ENCODE measurements at regions not wholly inside any gene's neighbourhood (a gene's known extent, or its start where the extent isn't known, plus 50 kb on each side); places are given as distances from the start of the nearest gene placed in this dataset.

GRCh38 chr2:88261725-88262124 lies 91.6 kb downstream of the THNSL2 start:
- DNase-seq (no peak), ATAC-seq (ENCODE audit: low FRiP score) (no peak)
- Histone ChIP-seq H3K27me3 (ENCODE audit: control insufficient read depth in 1 of 2, insufficient read depth in 2 of 2, low read length in 1 of 2) (no peaks in the 10 kb centered on the region), H3K9me3 (ENCODE audit: control insufficient read depth, low read length) (peaks cover 2% of the 10 kb centered on the region), H3K27ac (ENCODE audit: low read depth in 1 of 2, low read length in 2 of 2) (no peak overlapping the region), H3K4me1 (ENCODE audit: control insufficient read depth in 1 of 2, insufficient read depth in 2 of 2, low read length in 2 of 2) (no peaks in the 10 kb centered on the region), H3K36me3 (ENCODE audit: control insufficient read depth in 1 of 2, insufficient read depth in 2 of 2, low read length in 1 of 2) (no peaks in the 10 kb centered on the region), H3K4me3 (ENCODE audit: low read length in 2 of 2) (no peak overlapping the region)
- intact Hi-C loops (cut with DNase I) = no loop called here
- 44 to 55% methylated on average over 4 of the region's 4 CpGs for WGBS, 2 donors

- Histone ChIP-seq H3K27me3 (ENCODE audit: control insufficient read depth in 1 of 2, insufficient read depth in 2 of 2, low read length in 1 of 2) (no peaks in the 10 kb centered on the region), H3K9me3 (ENCODE audit: control insufficient read depth, low read length) (peaks cover 2% of the 10 kb centered on the region), H3K27ac (ENCODE audit: low read depth in 1 of 2, low read length in 2 of 2) (no peak overlapping the region), H3K4me3 (ENCODE audit: low read length in 2 of 2) (no peak overlapping the region), H3K4me1 (ENCODE audit: control insufficient read depth in 1 of 2, insufficient read depth in 2 of 2, low read length in 2 of 2) (no peaks in the 10 kb centered on the region), H3K36me3 (ENCODE audit: control insufficient read depth in 1 of 2, insufficient read depth in 2 of 2, low read length in 1 of 2) (no peaks in the 10 kb centered on the region)
- ATAC-seq (ENCODE audit: low FRiP score) (no peak), DNase-seq (no peak)
- intact Hi-C loops (cut with DNase I) = no loop called here
- 76 to 81% methylated on average over 2 of the region's 2 CpGs for WGBS, 2 donors
Measured at GRCh38 chr2:88258208-88258607, 88.1 kb downstream of the THNSL2 start.

GRCh38 chr2:88254437-88255091 lies 84.4 kb downstream of the THNSL2 start:
- DNase-seq (no peak), ATAC-seq (ENCODE audit: low FRiP score) (no peak)
- no peaks in the 10 kb centered on the region for H3K4me1 ChIP-seq (ENCODE audit: control insufficient read depth in 1 of 2, insufficient read depth in 2 of 2, low read length in 2 of 2)
- H3K4me3 ChIP-seq (ENCODE audit: low read length in 2 of 2) = no peak overlapping the region
- H3K36me3 ChIP-seq (ENCODE audit: control insufficient read depth in 1 of 2, insufficient read depth in 2 of 2, low read length in 1 of 2) = no peaks in the 10 kb centered on the region
- WGBS, 2 donors = 69 to 71% methylated on average over 3 of the region's 3 CpGs
- peaks cover 2% of the 10 kb centered on the region for H3K9me3 ChIP-seq (ENCODE audit: control insufficient read depth, low read length)
- H3K27me3 ChIP-seq (ENCODE audit: control insufficient read depth in 1 of 2, insufficient read depth in 2 of 2, low read length in 1 of 2) = no peaks in the 10 kb centered on the region
- intact Hi-C loops (cut with DNase I) = no loop called here
- no peak overlapping the region for H3K27ac ChIP-seq (ENCODE audit: low read depth in 1 of 2, low read length in 2 of 2)

GRCh38 chr2:88253997-88254396 lies 83.9 kb downstream of the THNSL2 start:
- Histone ChIP-seq H3K27ac (ENCODE audit: low read depth in 1 of 2, low read length in 2 of 2) (no peak overlapping the region), H3K4me3 (ENCODE audit: low read length in 2 of 2) (no peak overlapping the region), H3K4me1 (ENCODE audit: control insufficient read depth in 1 of 2, insufficient read depth in 2 of 2, low read length in 2 of 2) (no peaks in the 10 kb centered on the region), H3K36me3 (ENCODE audit: control insufficient read depth in 1 of 2, insufficient read depth in 2 of 2, low read length in 1 of 2) (no peaks in the 10 kb centered on the region), H3K27me3 (ENCODE audit: control insufficient read depth in 1 of 2, insufficient read depth in 2 of 2, low read length in 1 of 2) (no peaks in the 10 kb centered on the region), H3K9me3 (ENCODE audit: control insufficient read depth, low read length) (no peaks in the 10 kb centered on the region)
- DNase-seq (no peak), ATAC-seq (ENCODE audit: low FRiP score) (no peak)
- 54 to 60% methylated on average over 1 of the region's 1 CpG for WGBS, 2 donors
- intact Hi-C loops (cut with DNase I) = no loop called here

GRCh38 chr2:88253375-88253774 lies 83.2 kb downstream of the THNSL2 start:
- no peaks in the 10 kb centered on the region for H3K9me3 ChIP-seq (ENCODE audit: control insufficient read depth, low read length)
- no peak overlapping the region for H3K4me3 ChIP-seq (ENCODE audit: low read length in 2 of 2)
- H3K27ac ChIP-seq (ENCODE audit: low read depth in 1 of 2, low read length in 2 of 2) = no peak overlapping the region
- no peaks in the 10 kb centered on the region for H3K27me3 ChIP-seq (ENCODE audit: control insufficient read depth in 1 of 2, insufficient read depth in 2 of 2, low read length in 1 of 2)
- no peak for DNase-seq
- H3K36me3 ChIP-seq (ENCODE audit: control insufficient read depth in 1 of 2, insufficient read depth in 2 of 2, low read length in 1 of 2) = no peaks in the 10 kb centered on the region
- no peaks in the 10 kb centered on the region for H3K4me1 ChIP-seq (ENCODE audit: control insufficient read depth in 1 of 2, insufficient read depth in 2 of 2, low read length in 2 of 2)
- ATAC-seq (ENCODE audit: low FRiP score) = no peak
- intact Hi-C loops (cut with DNase I) = no loop called here
- 90 to 92% methylated on average over 7 of the region's 7 CpGs for WGBS, 2 donors

- no peak for DNase-seq
- intact Hi-C loops (cut with DNase I) = no loop called here
- WGBS, 2 donors = 31 to 40% methylated on average over 5 of the region's 5 CpGs
Measured at GRCh38 chr2:88252646-88253045, 82.5 kb downstream of the THNSL2 start.

GRCh38 chr2:88252111-88252510 lies 82.0 kb downstream of the THNSL2 start:
- no peak overlapping the region for H3K4me3 ChIP-seq (ENCODE audit: low read length in 2 of 2)
- no peaks in the 10 kb centered on the region for H3K27me3 ChIP-seq (ENCODE audit: control insufficient read depth in 1 of 2, insufficient read depth in 2 of 2, low read length in 1 of 2)
- H3K36me3 ChIP-seq (ENCODE audit: control insufficient read depth in 1 of 2, insufficient read depth in 2 of 2, low read length in 1 of 2) = no peaks in the 10 kb centered on the region
- no peaks in the 10 kb centered on the region for H3K4me1 ChIP-seq (ENCODE audit: control insufficient read depth in 1 of 2, insufficient read depth in 2 of 2, low read length in 2 of 2)
- 83 to 85% methylated on average over 3 of the region's 3 CpGs for WGBS, 2 donors
- no peak overlapping the region for H3K27ac ChIP-seq (ENCODE audit: low read depth in 1 of 2, low read length in 2 of 2)
- H3K9me3 ChIP-seq (ENCODE audit: control insufficient read depth, low read length) = no peaks in the 10 kb centered on the region
- ATAC-seq (ENCODE audit: low FRiP score) (no peak), DNase-seq (no peak)
- intact Hi-C loops (cut with DNase I) = no loop called here

More at GRCh38 chr2:88252646-88253045, 82.5 kb downstream of the THNSL2 start:
- ATAC-seq (ENCODE audit: low FRiP score) = no peak
- Histone ChIP-seq H3K27ac (ENCODE audit: low read depth in 1 of 2, low read length in 2 of 2) (no peak overlapping the region), H3K9me3 (ENCODE audit: control insufficient read depth, low read length) (no peaks in the 10 kb centered on the region), H3K36me3 (ENCODE audit: control insufficient read depth in 1 of 2, insufficient read depth in 2 of 2, low read length in 1 of 2) (no peaks in the 10 kb centered on the region), H3K4me1 (ENCODE audit: control insufficient read depth in 1 of 2, insufficient read depth in 2 of 2, low read length in 2 of 2) (no peaks in the 10 kb centered on the region), H3K4me3 (ENCODE audit: low read length in 2 of 2) (no peak overlapping the region), H3K27me3 (ENCODE audit: control insufficient read depth in 1 of 2, insufficient read depth in 2 of 2, low read length in 1 of 2) (no peaks in the 10 kb centered on the region)

- ATAC-seq (ENCODE audit: low FRiP score) (no peak), DNase-seq (no peak)
- Histone ChIP-seq H3K27me3 (ENCODE audit: control insufficient read depth in 1 of 2, insufficient read depth in 2 of 2, low read length in 1 of 2) (no peaks in the 10 kb centered on the region), H3K36me3 (ENCODE audit: control insufficient read depth in 1 of 2, insufficient read depth in 2 of 2, low read length in 1 of 2) (no peaks in the 10 kb centered on the region), H3K4me3 (ENCODE audit: low read length in 2 of 2) (no peak overlapping the region), H3K27ac (ENCODE audit: low read depth in 1 of 2, low read length in 2 of 2) (no peak overlapping the region), H3K9me3 (ENCODE audit: control insufficient read depth, low read length) (no peaks in the 10 kb centered on the region), H3K4me1 (ENCODE audit: control insufficient read depth in 1 of 2, insufficient read depth in 2 of 2, low read length in 2 of 2) (no peaks in the 10 kb centered on the region)
- WGBS, 2 donors = 57 to 62% methylated on average over 4 of the region's 4 CpGs
- intact Hi-C loops (cut with DNase I) = no loop called here
Measured at GRCh38 chr2:88250404-88250803, 80.3 kb downstream of the THNSL2 start.

GRCh38 chr2:88248280-88248828 lies 78.2 kb downstream of the THNSL2 start:
- H3K36me3 ChIP-seq (ENCODE audit: control insufficient read depth in 1 of 2, insufficient read depth in 2 of 2, low read length in 1 of 2) = no peaks in the 10 kb centered on the region
- intact Hi-C loops (cut with DNase I) = no loop called here
- no peak overlapping the region for H3K4me3 ChIP-seq (ENCODE audit: low read length in 2 of 2)
- H3K9me3 ChIP-seq (ENCODE audit: control insufficient read depth, low read length) = no peaks in the 10 kb centered on the region
- no peaks in the 10 kb centered on the region for H3K27me3 ChIP-seq (ENCODE audit: control insufficient read depth in 1 of 2, insufficient read depth in 2 of 2, low read length in 1 of 2)
- H3K27ac ChIP-seq (ENCODE audit: low read depth in 1 of 2, low read length in 2 of 2) = no peak overlapping the region
- no peaks in the 10 kb centered on the region for H3K4me1 ChIP-seq (ENCODE audit: control insufficient read depth in 1 of 2, insufficient read depth in 2 of 2, low read length in 2 of 2)
- 72 to 77% methylated on average over 5 of the region's 5 CpGs for WGBS, 2 donors
- ATAC-seq (ENCODE audit: low FRiP score) (no peak), DNase-seq (no peak)
